Activated CD8-positive, alpha-beta memory T cell treated with anti-CD3 and anti-CD28 coated beads for 4 hours (primary cell): ENCODE measurements at regions not wholly inside any gene's neighbourhood (a gene's known extent, or its start where the extent isn't known, plus 50 kb on each side); places are given as distances from the start of the nearest gene placed in this dataset.

Experiments
- DNase-seq, 2 donors: peaks; one replicate each; pipeline ENCODE4 v3.0.0-alpha.2; 2020; ENCODE audit warnings: low read depth in 2 of 2

DNA sequence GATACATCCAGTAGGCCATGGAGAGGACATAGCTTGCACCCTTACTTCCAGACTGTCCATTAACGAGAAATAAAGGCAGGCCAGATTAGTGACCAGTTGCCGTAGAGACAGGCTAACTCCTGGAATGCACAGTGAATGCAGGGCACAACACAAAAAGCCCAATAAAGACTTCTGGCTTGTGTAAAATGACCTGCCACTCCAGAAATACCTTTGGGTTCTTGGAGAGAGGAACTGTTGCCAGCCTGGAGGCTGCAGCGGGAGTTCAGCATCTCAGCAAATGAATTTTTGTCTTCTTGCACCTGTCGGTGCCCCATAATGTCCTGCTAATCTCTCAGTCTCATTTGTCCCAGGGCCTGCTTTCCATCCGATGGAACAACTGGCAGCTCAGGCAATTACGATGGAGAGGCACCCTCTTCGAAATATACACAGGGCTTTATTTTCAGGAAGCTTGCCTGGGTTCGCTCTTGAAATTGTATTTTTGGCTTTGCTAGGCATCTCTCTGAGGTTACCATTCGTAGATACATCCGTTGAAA lies 538.8 kb upstream of the ZNF462 start:
- no peak for DNase-seq

DNA sequence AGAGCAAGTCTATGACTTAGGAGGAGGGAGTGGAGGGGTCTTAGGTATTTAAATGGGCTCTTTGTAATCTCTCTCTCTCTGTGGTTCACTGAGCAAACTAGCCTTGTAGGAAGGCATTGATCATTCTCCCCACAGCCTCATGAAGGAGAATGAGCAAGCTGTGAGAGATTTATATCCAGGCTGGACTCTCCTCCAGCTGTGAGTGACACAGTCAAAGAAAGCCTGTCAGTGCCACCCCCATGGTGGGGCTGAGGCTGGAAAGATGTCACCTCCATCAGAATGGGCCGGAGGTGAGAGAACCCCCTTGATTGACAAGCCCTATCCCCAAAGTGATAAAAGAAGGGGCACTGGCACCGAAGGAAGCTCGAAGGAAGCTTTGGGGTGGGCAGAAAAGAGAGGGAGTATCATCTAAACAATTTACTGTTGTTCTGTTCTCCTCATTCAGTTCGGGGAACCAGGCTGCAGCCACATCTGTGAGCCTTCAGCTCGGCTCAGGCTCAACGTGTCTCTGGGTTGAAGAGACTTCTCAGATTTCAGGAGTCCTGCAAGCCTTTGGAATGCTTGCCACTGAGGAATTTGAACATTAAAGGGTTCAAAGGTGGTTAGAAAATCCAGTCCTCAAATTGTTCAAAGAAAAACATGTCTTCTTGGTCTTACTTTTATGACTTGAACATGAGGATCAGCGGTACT lies 538.2 kb upstream of the ZNF462 start:
- no peak for DNase-seq

DNA sequence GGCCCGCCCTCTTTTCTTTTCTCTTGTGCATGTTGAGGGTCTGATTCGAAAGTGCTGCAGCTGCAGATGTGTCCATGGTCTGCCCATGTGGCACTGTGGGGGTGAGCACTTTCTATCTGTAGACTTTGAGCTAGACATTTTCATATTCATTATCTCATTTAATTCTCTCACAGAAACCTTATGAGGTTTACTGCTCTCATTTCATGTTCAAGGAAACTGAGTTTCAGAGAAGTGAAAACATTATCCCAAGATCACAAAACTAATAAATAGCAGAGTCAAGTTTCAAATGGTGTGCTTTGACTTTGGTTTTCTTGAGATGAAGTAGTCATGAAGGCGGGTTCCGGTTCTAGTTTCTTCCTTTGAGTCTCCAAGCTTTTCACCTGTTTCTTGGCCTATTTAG lies 536.5 kb upstream of the ZNF462 start:
- DNase-seq, result no peak

DNA sequence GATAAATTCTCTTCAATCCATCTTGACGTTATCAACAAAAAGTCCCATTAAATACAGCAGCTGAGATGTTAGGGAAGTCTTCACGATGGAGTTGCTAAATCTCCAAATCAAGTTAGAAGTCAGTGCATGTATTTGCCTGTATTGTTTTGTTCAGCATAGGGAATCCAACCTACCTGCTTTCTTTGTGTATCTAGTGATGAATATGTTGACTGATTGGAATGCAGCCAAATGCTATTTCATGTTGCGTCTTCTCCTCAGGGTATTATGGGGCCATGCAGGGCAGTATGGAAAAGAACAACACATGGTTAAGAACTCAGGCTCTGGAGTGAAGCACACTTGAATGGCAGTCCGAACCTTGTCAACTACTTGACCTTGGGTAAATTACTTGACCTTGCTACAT lies 529.5 kb upstream of the ZNF462 start:
- DNase-seq, result no peak

DNA sequence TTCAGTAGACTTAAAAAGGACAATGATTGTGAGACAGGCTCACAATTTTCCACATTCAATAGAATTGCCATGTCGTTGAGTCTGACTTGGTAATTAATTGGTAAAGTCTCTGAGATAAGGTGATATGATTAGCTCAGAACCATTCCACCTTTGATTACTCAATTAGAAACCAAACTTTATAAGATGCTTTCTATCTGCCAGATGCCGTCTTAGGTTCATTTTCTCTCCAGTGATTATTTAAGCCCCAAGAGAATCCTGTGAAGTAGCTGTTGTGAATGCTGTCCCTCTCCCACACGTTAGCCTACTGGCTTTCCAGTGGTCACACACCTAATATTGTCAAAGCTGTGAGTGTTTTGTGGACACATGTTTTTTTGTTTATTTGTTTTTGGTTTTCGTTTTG lies 528.9 kb upstream of the ZNF462 start:
- no peak for DNase-seq

DNA sequence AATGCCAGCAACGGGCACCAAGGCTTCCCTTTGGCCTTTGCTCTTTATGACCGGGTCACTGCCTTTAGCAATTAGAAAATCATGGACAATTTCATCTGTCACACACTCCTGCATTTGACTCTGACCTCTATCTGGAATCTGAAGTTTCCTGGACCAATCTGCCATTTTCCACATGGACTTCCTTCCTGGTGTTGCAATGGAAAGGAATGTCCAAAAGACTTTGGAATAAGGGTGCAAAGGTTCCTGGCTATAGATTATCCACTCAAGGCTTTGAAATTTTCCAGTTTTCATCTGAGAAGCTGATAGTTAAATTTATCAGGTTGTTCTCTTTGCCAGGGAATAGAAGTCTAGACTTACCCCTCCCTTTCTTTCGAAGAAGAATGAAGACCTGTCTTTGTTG lies 523.1 kb upstream of the ZNF462 start:
- no peak for DNase-seq

DNA sequence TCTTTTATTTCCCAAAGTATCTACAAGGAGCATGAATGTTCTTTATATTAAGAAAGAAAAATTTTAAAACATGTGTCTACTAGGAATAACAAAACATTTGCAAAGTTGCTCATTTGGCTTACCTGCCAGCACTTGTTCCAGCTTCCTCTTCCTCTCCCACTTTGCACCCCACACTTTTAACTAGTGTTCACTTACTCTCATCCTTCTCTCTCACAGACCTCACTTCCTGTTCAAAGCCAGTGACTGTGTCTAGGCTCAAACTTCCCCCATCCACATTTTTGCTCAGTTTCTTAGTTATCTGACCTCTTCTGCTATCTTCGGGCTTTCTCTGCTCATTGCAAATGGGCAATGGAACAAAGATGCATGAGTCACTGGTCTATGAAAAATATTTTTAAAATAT lies 512.2 kb upstream of the ZNF462 start:
- no peak for DNase-seq

DNA sequence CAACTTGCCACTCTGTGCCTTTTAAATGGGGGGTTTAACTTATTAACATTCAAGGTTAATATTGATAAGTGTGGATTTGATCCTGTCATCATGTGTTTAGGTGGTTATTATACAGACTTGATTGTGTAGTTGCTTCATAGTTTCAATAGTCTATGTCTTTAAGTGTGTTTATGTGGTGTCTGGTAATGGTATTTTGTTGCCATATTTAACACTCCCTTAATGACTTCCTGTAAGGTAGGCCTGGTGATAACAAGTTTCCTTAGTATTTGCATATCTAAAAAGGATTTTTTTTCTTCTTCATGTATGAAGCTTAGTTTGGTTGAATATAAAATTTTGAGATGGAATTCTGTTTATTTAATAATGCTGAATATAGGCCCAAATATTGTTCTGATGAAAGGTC lies 506.0 kb upstream of the ZNF462 start:
- no peak for DNase-seq

DNA sequence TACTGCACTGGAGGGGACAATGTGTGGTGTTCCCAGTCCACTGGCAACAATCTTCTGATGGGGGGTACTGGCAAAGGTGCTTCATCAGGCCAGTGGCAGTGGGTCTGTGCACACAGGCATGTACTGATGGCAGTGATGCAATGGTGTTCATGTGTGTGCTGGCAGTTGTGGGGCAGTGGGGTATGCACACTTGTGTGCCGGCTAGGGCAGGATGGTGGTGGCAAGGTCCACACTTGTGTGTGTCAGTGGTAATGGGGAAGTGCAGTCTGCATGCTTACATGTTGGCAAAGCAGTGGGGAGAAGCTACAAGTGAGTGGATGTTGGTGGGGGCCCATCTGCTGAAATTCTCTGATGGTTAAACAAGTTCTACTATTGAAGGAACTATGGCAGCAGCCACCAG lies 504.6 kb upstream of the ZNF462 start:
- DNase-seq, result no peak

DNA sequence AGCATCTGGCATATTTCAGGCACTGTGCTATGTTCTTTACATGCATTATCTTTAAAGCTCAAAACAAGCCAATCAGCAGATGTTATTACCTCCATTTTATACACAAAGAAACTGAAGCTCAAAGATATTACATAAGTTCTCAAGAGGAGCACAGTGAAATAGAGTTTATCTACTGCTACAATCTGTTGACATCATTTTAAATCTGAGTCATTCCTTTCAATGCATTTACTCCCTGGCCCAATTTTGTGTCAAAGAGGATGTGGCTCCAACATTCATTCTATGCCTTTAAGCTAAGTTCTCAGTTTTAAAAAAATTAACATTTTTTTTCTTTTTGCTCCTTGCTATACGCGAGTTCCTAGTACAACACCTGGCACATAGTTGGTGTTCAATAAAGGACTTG lies 486.3 kb upstream of the ZNF462 start:
- no peak for DNase-seq

DNA sequence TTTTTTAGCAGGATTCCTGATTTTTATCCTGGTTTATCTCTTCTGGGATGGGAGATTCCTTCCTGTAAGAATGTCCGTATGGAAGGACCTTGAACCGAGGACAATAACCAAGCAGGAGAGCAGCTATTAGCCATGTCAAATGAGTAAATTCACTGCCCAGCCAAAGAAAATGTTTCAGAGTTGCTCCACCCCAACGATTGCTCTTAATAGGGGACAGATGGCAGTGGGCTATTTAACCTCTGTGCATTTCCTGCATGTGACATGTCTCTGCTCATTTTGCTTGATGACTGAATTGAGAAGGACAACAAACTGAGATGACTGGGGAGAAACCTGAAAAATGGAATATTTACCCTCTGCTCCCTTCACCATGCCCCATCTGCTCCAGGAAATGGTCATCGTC lies 479.9 kb upstream of the ZNF462 start:
- DNase-seq, result no peak

DNA sequence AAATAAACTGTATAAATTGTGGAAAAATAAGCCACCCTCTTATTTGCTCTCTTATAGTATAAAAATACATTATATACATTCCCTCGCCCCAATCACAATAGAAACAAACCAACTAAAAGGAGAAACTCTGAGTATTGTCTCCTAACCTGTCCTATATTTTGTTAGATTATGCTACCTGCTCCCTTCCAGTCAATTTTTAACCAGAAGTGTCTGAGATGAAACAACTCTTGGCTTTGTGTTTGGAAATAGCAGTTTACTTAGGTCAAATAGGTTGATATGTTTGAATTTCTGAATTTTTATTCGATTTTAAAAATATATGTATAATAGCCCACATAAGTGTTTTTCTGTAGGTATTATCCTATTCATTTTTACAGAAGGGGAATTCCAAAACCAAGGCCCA lies 475.0 kb upstream of the ZNF462 start:
- DNase-seq, result no peak

DNA sequence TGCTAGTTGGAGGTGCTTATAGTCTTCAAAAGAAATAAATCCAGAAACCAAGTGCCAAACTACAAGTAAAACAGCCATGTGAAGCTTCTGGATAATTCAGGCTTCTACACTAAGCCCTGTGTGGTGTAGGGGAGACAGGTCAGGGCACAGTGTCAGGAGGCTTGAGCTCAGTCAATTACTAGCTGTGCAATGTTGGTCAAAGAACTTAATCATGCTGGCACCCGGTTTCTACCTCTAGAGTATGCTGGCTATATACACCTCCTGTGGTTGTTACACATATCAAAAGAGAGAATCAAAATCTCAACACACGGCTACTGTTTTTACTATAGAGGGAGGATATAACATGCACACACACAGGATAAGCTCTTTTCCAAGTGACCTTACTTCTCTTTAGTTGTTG lies 469.7 kb upstream of the ZNF462 start:
- DNase-seq, result no peak

DNA sequence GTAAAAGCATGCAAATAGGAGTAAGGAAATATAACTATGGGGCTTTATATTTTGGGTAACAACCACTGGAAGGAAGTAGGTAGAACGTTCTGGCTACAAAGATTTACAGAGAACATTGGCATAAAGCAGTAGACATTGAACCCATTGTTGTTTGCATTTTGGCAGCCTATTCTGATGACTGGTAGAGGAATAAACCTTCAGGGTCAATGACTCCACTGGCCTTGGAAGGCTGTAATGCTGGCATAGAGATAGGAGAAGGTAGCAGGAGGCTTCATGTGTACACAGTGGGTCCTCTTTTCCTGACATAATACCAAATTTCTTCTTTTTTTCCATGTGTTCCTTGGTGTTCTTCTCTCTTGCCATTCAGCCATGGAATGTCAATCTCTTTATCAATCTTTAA lies 462.8 kb upstream of the ZNF462 start:
- no peak for DNase-seq

DNA sequence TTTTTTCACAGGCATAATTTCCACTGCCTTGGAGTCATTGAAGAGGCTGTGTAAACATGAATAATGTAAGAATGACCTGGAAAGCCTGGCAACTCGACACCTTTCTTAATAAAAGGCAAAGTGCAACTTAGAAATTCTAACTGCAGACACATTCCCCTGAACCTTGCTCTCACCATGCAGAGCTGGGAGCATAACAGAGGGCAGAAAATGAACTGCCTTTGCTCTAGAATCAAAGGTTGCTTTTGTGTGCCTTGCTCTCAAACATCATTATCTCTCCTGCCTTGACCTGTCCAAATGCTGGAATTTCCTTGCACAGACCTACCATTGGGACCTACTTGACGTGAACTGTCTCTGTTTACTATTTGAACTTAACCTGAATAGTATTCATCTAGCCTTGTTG lies 462.0 kb upstream of the ZNF462 start:
- no peak for DNase-seq

DNA sequence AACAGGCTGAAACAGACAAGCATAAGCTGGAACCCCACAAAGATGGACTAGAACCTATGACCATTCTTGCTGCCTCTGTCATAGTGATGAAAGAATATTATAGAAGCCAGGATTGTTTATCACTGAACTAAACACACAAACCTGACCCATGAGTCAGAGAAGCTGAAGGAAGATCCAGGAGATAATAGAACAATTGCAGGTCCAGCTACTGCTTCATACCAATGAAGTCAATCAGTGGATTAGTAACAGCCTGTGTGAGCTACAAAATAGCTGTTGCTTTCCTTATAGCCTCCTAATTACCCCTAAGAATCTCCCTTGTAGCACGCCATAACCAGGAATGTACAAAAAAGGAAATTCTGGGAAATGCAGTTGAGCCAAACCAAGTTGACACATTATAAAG lies 459.9 kb upstream of the ZNF462 start:
- DNase-seq, result no peak

DNA sequence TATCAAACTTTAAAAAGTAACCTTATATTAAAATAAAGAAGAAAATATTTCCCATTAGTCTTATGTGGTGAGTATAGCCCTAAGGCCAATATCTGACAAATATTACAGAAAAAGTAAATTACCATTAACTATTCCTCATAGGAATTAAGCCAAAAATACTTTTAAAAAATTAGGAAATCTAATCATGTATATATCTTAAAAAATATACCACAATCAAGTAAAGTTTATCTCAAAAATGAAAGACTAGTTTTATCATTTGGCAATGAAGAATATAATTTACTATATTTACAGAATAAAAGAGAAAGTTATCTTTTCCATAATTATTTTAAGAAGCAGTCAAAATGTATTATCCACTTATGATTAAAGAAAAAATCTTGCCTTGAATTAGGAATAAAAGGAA lies 458.8 kb upstream of the ZNF462 start:
- no peak for DNase-seq

DNA sequence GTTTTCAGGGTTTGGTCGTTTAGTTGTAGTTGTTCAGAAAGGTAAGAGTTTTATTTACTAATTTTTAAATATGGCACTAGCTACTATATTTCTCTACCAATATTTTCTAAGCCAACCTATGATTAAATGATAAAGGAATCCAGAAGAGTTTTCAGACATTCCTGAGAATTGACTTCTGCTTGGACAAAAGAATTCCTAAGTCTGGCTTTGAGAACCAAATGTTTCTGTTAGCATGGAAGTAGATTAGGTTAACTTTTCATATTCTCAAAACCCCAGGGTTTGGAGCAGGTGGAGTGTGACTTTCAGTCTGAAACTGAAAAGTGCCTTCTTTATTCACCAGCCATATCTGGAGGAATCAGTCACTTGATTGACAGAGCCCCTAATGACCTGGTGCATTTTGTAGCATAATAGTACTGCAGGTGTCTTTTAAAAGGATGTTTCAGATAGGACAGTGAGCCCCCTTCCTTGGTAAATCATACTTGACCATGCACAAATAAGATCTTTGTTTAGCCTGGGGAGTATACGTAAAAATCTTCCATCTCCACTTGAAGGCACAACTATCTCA lies 457.0 kb upstream of the ZNF462 start:
- no peak for DNase-seq

DNA sequence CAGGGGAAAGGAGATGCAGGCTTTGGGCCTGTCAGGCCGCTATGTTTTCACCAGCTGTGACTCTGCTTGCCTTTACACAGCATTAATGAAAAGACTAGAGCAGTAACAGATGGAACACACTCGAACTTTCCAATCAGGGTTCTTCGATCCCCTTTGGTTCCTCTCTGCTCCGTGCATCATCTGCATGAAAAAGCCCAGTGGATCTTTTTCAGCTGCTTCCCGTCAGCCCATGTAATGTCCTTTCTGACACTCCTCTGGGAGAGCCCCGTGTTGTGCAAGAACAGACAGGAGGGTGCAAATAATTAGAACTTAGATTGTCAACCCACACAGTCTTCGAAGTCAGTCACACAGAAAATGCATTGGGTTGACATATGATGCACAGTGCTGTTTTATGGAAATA lies 448.9 kb upstream of the ZNF462 start:
- DNase-seq, result no peak

DNA sequence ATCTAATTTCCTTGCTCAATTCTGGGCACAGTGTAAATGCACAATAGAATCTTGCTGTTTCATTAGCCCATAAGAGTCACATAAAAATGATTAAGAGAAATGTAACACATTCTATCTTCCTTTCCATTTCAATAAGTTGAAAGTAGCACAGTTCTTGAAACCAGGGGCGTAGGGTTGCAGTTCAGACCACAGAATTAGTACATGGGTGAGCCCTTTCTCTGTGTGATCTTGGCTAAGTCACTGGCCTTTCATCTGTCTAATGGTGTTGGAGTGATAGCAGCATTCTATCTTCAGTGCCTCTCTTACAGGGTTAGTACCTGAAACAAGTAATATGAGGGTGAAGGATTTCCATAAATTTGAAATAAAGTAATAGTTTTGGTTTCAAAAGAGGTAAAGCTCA lies 445.3 kb upstream of the ZNF462 start:
- no peak for DNase-seq

DNA sequence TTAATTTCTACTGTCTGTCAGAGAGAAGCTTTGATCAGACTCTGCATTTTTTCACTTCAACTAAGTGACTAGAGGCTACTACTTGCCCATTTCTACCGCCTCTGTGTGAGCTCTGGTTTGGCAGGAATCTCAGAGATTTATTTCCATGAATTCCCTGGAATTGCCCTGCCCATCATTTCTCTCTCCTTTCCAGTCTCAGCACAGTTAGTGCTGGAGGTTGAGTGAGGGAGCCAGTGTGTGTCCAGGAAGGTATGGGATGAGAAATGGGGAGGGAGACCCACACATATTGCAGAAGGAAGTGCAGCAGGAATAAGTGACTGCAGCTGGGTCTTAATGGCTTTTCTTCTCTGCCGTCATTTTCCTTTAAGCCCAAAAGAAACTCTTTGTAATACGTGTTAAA lies 443.1 kb upstream of the ZNF462 start:
- no peak for DNase-seq

DNA sequence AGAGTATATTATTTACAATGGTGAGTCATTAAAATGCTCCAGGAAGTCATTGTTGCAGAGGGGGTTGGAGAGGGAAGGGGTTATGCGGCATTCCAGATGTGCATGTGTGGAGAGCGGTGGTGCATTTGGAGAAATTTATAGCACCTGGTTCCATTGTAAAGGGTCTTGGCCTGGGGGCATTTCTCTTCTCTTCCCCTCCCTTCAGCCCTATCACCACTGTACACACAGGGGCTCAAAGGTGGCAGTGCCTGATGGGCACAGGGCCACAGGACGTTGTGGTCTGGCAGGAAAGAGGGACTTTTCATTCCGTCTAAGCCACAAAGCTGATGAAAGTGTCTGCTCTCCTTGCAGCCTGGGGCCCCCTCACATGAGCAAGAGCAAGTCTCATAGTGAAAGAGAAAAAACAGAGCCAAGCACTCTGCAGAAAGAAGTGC lies 442.4 kb upstream of the ZNF462 start:
- DNase-seq, result no peak

DNA sequence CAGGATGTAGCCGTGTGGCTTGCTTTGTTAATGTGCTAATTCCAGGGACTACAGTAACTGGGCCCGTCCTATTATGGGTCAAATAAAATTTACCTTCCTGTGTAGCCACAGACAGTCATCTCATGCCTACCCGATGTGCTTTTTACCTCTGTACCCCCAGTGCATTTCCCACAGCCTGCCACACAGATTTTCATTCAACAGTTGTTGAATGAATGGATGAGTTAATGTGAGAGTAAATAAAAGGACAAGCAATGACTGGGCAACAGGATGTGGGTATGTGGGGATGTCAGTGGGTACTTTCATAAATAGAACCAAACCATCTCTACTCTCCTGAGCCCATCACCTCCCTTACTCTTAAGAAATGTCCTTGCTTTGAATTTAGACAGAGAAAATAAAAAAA lies 441.2 kb upstream of the ZNF462 start:
- no peak for DNase-seq

DNA sequence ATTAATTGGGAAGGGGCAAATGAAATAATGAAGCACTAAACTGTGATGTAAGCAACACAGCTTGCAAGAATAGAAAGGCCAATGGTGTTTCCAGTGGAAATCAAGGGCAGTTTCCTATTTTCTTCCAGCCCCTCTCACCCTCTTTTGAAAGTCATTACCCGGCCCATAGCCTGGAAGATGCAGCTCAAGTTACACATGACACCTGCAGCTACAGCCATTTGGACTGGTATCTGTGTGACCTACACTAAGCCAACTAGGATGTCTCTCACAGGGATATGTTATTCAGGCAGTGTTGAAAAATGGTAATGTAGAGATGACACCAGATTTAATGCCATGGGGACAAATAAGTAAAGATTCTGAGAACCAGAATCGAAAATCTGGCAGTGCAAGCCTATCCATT lies 439.4 kb upstream of the ZNF462 start:
- no peak for DNase-seq
